PC-9 (cell line): ENCODE measurements at regions not wholly inside any gene's neighbourhood (a gene's known extent, or its start where the extent isn't known, plus 50 kb on each side); places are given as distances from the start of the nearest gene placed in this dataset.

ENCODE experiments used
- BruUV-seq: library from RNA; stranded (reverse); fragments of 400-500 nt; replicated peaks from 2 replicates; lab custom pipeline; 2021; lab: Mats Ljungman, UMichigan
- CTCF ChIA-PET: fragments of 300-600 bp; sonication (Branson Sonifier 250); formaldehyde crosslinking; loops from one replicate; lab custom pipeline; 2022; ENCODE audit warnings: antibody characterized with exemption; lab: Charles Lee
- POLR2A ChIA-PET: fragments of 300-600 bp; sonication (Branson Sonifier 250); formaldehyde crosslinking; loops from one replicate; lab custom pipeline; 2022; ENCODE audit warnings: antibody characterized with exemption; ENCODE audit not compliant: unreplicated experiment; lab: Charles Lee
- DNase-seq, 2 experiments: peaks; one replicate each; pipeline versions ENCODE4 v3.0.0 to v3.0.0-alpha.2; 2015 to 2022; ENCODE audit warnings: mixed read lengths in 1 of 2
- H2AFZ ChIP-seq: fragments of 200-600 bp; sonication (generic); 2 replicates; pipeline ENCODE4 v1.8.1; 2017; ENCODE audit warnings: antibody characterized with exemption
- H3F3A ChIP-seq: fragments of 200-600 bp; sonication (generic); 2 replicates; pipeline ENCODE4 v1.8.1; 2017; ENCODE audit warnings: antibody characterized with exemption, mild to moderate bottlenecking, low read depth; ENCODE audit not compliant: insufficient read depth
- H3K27ac ChIP-seq: fragments of 200-600 bp; sonication (generic); 2 replicates; pipeline ENCODE4 v1.6.1; 2016; ENCODE audit warnings: mixed run types
- H3K27me3 ChIP-seq: fragments of 200-600 bp; sonication (generic); 2 replicates; pipeline ENCODE4 v1.6.1; 2016; ENCODE audit warnings: low read depth, mixed run types; ENCODE audit not compliant: insufficient read depth
- H3K36me3 ChIP-seq: fragments of 200-600 bp; sonication (generic); 2 replicates; pipeline ENCODE4 v1.6.1; 2016; ENCODE audit warnings: low read depth, mixed run types
- H3K4me1 ChIP-seq: fragments of 200-600 bp; sonication (generic); replicated peaks from 2 replicates; pipeline ENCODE4 v1.6.1; 2016; ENCODE audit warnings: mixed run types; ENCODE audit not compliant: insufficient read depth
- H3K4me2 ChIP-seq: fragments of 200-600 bp; sonication (generic); 2 replicates; pipeline ENCODE4 v1.6.1; 2017; ENCODE audit warnings: mixed run types
- H3K4me3 ChIP-seq: fragments of 200-600 bp; sonication (generic); 2 replicates; pipeline ENCODE4 v1.6.1; 2016; ENCODE audit warnings: mixed run types
- H3K79me2 ChIP-seq: fragments of 200-600 bp; sonication (generic); 2 replicates; pipeline ENCODE4 v1.6.1; 2017; ENCODE audit warnings: low read depth, mixed run types
- H3K9me2 ChIP-seq: fragments of 200-600 bp; sonication (generic); 2 replicates; pipeline ENCODE4 v1.8.1; 2017; ENCODE audit warnings: mild to moderate bottlenecking; ENCODE audit not compliant: insufficient read depth
- H3K9me3 ChIP-seq: fragments of 200-600 bp; sonication (generic); 2 replicates; pipeline ENCODE4 v1.8.1; 2016; ENCODE audit warnings: low read depth; ENCODE audit not compliant: insufficient read depth
- H4K20me1 ChIP-seq: fragments of 200-600 bp; sonication (generic); 2 replicates; pipeline ENCODE4 v1.8.1; 2017; ENCODE audit not compliant: insufficient read depth
- EZH2 ChIP-seq: fragments of 200-600 bp; sonication (generic); IDR thresholded peaks from 2 replicates; pipeline ENCODE4 v1.8.0; 2017; ENCODE audit warnings: antibody characterized with exemption, low read depth
- intact Hi-C: fragments of 100-400 bp; cut with micrococcal nuclease; formaldehyde crosslinking; loops from one replicate; pipeline ENCODE4 v1.10.0; 2022; ENCODE audit not compliant: unreplicated experiment
- TF ChIP-seq, protein P1 (sequence below): fragments of 200-600 bp; sonication (generic); conservative IDR thresholded peaks from 2 replicates; pipeline ENCODE4 v1.6.1; 2017; ENCODE audit warnings: mixed run types, antibody characterized with exemption, mild to moderate bottlenecking, moderate library complexity

DNA sequence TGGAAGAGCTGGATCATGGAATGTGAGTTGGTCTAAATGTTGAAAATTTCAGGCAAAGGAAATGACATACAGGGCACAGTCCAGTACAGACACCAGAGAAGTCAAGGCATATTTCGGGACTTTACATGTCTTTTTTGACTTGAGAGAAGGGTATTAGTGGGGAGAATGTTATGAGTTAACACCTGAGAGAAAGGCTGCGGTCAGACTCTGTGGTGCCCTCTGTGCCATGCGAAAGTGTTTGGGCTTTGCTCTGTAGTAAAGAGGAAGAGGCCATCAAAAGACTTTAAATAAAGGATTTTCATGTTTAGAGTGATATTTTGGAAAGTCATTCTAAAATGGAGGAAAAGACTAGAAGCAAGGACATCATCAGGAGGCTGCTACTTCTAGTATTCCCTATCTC is 607.4 kb downstream of the CCSER2 start:
- ChIA-PET CTCF (no interaction called here), POLR2A (no interaction called here)
- intact Hi-C loops, result no loop called here
- no peaks in the 10 kb centered on the region for H3K9me3 ChIP-seq
- no peaks in the 10 kb centered on the region for H3K79me2 ChIP-seq
- no peak overlapping the region for H3K27ac ChIP-seq
- no peaks in the 10 kb centered on the region for H3K4me1 ChIP-seq
- no peaks in the 10 kb centered on the region for H3K27me3 ChIP-seq
- DNase-seq, result no peak
- no peak overlapping the region for H3K4me2 ChIP-seq
- H3K9me2 ChIP-seq, result no peaks in the 10 kb centered on the region
- no peaks in the 10 kb centered on the region for H4K20me1 ChIP-seq
- H2AFZ ChIP-seq, result no peak overlapping the region
- no peak overlapping the region for H3K4me3 ChIP-seq
- no peak for TF ChIP-seq EZH2
- TF ChIP-seq, protein P1, sequence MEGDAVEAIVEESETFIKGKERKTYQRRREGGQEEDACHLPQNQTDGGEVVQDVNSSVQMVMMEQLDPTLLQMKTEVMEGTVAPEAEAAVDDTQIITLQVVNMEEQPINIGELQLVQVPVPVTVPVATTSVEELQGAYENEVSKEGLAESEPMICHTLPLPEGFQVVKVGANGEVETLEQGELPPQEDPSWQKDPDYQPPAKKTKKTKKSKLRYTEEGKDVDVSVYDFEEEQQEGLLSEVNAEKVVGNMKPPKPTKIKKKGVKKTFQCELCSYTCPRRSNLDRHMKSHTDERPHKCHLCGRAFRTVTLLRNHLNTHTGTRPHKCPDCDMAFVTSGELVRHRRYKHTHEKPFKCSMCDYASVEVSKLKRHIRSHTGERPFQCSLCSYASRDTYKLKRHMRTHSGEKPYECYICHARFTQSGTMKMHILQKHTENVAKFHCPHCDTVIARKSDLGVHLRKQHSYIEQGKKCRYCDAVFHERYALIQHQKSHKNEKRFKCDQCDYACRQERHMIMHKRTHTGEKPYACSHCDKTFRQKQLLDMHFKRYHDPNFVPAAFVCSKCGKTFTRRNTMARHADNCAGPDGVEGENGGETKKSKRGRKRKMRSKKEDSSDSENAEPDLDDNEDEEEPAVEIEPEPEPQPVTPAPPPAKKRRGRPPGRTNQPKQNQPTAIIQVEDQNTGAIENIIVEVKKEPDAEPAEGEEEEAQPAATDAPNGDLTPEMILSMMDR, result no peak
- no peaks in the 10 kb centered on the region for H3K36me3 ChIP-seq
- no TSS peak for BruUV-seq
- H3F3A ChIP-seq, result no peaks in the 10 kb centered on the region

- DNase-seq, result no peak
- Histone ChIP-seq H3F3A (no peaks in the 10 kb centered on the region), H3K27me3 (no peaks in the 10 kb centered on the region), H3K4me3 (no peak overlapping the region), H3K9me2 (no peaks in the 10 kb centered on the region), H3K79me2 (no peaks in the 10 kb centered on the region), H3K27ac (no peak overlapping the region), H3K4me1 (no peaks in the 10 kb centered on the region), H4K20me1 (no peaks in the 10 kb centered on the region), H3K36me3 (no peaks in the 10 kb centered on the region), H3K4me2 (no peak overlapping the region), H3K9me3 (no peaks in the 10 kb centered on the region), H2AFZ (no peak overlapping the region)
- no TSS peak for BruUV-seq
- POLR2A ChIA-PET, result no interaction called here
- CTCF ChIA-PET, result no interaction called here
- intact Hi-C loops, result no loop called here
- no peak for TF ChIP-seq EZH2
- TF ChIP-seq, protein P1, result no peak
Observed at GRCh38 chr10:84938117-84938905, 609.9 kb downstream of the CCSER2 start.

GRCh38 chr10:84943541-84943940 is 615.2 kb downstream of the CCSER2 start:
- no peaks in the 10 kb centered on the region for H3F3A ChIP-seq
- no TSS peak for BruUV-seq
- H2AFZ ChIP-seq, result no peak overlapping the region
- POLR2A ChIA-PET, result no interaction called here
- no peak overlapping the region for H3K4me2 ChIP-seq
- H3K79me2 ChIP-seq, result no peaks in the 10 kb centered on the region
- H4K20me1 ChIP-seq, result no peaks in the 10 kb centered on the region
- no peaks in the 10 kb centered on the region for H3K4me1 ChIP-seq
- intact Hi-C loops, result no loop called here
- no peaks in the 10 kb centered on the region for H3K9me2 ChIP-seq
- CTCF ChIA-PET, result no interaction called here
- no peak for DNase-seq
- H3K27me3 ChIP-seq, result no peaks in the 10 kb centered on the region
- H3K27ac ChIP-seq, result no peak overlapping the region
- H3K4me3 ChIP-seq, result no peak overlapping the region
- TF ChIP-seq, protein P1, result no peak
- no peak for TF ChIP-seq EZH2
- H3K9me3 ChIP-seq, result no peaks in the 10 kb centered on the region
- H3K36me3 ChIP-seq, result no peaks in the 10 kb centered on the region
